SHP77 (cell line): ENCODE measurements at regions not wholly inside any gene's neighbourhood (a gene's known extent, or its start where the extent isn't known, plus 50 kb on each side); places are given as distances from the start of the nearest gene placed in this dataset.

Source experiments
- DNase-seq, 2 experiments: peaks; one replicate each; lab custom pipeline; 2025; lab: John Stamatoyannopoulos, UW

DNA sequence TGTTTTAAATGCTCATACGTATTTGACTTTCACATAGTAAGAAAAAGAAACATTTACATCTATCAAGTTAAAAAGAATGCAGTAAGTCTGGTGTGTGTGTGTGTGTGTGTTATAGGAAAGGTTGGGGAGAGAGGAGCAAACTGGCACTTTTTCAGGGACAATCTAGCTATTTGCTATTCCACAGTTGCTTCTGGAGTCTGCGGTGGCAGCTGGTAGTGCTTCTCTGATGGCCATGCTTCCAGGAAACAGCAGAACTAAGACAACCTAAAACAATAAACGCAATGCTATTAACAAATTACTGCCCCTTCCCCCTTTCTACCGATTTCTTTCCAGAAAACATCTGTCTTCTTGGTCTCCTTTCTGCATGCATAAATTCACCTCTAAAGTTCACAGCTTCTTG lies 70.0 kb upstream of the CDH10 start:
- DNase-seq: peak; percentile 37 to 56

DNA sequence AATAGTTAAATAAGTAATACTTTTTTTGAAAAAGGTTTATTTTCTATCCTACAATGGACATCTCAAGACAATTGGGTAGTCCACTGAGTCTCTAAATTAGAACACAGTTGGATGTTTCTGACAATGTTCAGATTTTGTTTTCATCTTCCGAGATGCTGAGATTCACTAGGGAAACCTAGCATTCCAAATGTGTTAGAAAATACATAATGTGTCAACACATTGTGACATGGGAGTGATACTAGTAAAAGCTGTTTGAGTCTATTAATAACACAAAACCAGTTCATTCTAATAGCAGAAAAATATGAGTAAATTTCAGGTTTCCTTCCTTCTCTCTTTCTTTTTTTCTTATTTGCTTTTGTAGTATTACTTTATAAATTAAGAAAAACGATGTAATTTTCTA lies 68.2 kb upstream of the CDH10 start:
- no peak for DNase-seq

DNA sequence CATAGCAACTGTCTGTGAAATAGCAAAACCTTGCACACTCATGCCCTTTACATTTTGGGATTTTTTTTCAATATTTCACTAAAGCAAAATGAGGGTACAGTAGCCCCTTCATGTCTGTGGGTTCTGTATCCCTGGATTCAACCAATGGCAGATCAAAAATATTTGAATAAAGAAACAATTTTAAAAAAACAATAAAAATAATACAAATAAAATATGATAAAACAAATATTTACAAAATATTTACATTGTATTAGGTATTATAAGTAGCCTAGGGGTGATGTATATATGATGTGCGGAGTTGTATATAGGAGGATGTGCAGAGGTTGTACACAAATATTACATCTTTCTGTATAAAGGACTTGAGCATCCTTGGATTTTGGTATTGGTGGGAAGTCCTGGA lies 67.3 kb upstream of the CDH10 start:
- no peak for DNase-seq

DNA sequence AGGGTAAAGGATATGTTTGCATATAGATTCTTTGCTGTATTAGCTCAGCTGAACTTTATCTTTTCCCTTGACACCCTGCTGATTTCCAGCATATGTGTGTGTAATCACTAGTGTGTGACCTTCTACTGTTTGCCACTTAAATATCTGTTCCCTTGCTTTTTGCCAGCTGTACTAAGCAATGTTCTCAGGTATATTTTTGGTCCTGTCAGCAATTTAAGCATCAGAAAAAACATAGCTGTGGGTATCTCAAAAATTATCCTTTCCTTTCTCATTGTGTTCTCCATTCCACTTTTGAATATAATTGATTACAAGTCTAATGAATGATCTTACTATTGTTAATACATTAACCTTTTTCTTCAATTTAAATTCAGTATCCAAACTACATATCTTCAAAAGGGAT lies 59.2 kb upstream of the CDH10 start:
- peak in 1 of 2 experiments; percentile 13 for DNase-seq
